Lung (tissue), 11 donors: ENCODE measurements at regions not wholly inside any gene's neighbourhood (a gene's known extent, or its start where the extent isn't known, plus 50 kb on each side); places are given as distances from the start of the nearest gene placed in this dataset.

Source experiments
- ATAC-seq: fragments of 200-7000 bp; cut with Tn5 transposase; one replicate; pipeline ENCODE4 v1.9.1; 2020; ENCODE audit warnings: moderate number of reproducible peaks; ENCODE audit not compliant: insufficient read depth, low FRiP score
- DNase-seq, 3 donors: peaks; one replicate each; pipeline ENCODE4 v3.0.0-alpha.2; 2013 to 2017
- H3K27ac ChIP-seq, 2 donors: one replicate each; pipeline ENCODE4 v1.5.1; 2013; ENCODE audit warnings: mild to moderate bottlenecking in 2 of 2, moderate library complexity in 2 of 2, control low read depth in 1 of 2, inconsistent platforms in 1 of 2, low read depth in 1 of 2, low read length in 1 of 2
- H3K27me3 ChIP-seq, 3 donors: one replicate each; pipeline ENCODE4 v1.5.1; 2013; ENCODE audit warnings: low read length in 2 of 3; ENCODE audit not compliant: control insufficient read depth in 3 of 3, insufficient read depth in 3 of 3
- H3K36me3 ChIP-seq, 4 donors: one replicate each; pipeline ENCODE4 v1.5.1; 2013; ENCODE audit warnings: low read length in 4 of 4, mild to moderate bottlenecking in 1 of 4, moderate library complexity in 1 of 4; ENCODE audit not compliant: control insufficient read depth in 4 of 4, insufficient read depth in 4 of 4
- H3K4me1 ChIP-seq, 5 donors: one replicate each; pipeline ENCODE4 v1.5.1; 2013; ENCODE audit warnings: low read length in 5 of 5, mild to moderate bottlenecking in 2 of 5, moderate library complexity in 1 of 5; ENCODE audit not compliant: control insufficient read depth in 5 of 5, insufficient read depth in 5 of 5
- H3K4me3 ChIP-seq: one replicate; pipeline ENCODE4 v1.5.1; 2013; ENCODE audit warnings: mild to moderate bottlenecking, control low read depth, moderate library complexity
- H3K9ac ChIP-seq, 2 donors: one replicate each; pipeline ENCODE4 v1.5.1; 2013; ENCODE audit warnings: low read length in 2 of 2, control low read depth in 1 of 2; ENCODE audit not compliant: insufficient read depth in 1 of 2
- H3K9me3 ChIP-seq, 4 donors: one replicate each; pipeline ENCODE4 v1.5.1; 2013; ENCODE audit warnings: low read length in 3 of 4, mild to moderate bottlenecking in 1 of 4, moderate library complexity in 1 of 4; ENCODE audit not compliant: control insufficient read depth in 4 of 4, insufficient read depth in 3 of 4
- WGBS, 2 donors: extraction: QIAGEN DNeasy Blood & Tissue Kit; methylation state at CpG; one replicate each; pipeline ENCODE4 v1.1.7; 2013; 5-methylcytosine and 5-hydroxymethylcytosine counted together
- TF ChIP-seq, protein P1 (sequence below): IDR thresholded peaks from 2 replicates; pipeline ENCODE4 v1.5.1; 2012; ENCODE audit warnings: mild to moderate bottlenecking; ENCODE audit errors: control extremely low read depth, extremely low read depth
- donor health status: control.
- donor health status: control.
- donor health status: Bipolar disorder and iron deficiency.
- donor health status: healthy.
- donor health status: DM: yes; HTN: yes; CAD: no.

DNA sequence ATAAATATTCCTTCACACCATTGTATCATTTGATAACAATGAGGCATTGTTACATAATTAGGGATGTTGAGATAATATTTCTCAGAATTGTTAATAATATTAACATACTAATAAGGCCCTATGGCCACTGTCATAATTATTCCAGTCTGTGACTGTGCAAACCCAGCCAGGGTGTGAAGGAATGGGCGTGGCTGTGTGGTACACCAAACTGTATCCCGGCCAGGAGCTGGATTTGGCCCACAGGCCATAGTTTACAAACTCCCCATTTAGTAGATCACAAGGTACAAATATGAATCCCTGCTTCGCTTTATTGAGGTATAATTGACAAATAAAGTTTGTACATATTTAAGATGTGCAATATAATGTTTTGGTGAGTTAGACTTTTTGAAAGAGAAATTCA is 894.7 kb downstream of the C6orf118 start:
- TF ChIP-seq, protein P1, sequence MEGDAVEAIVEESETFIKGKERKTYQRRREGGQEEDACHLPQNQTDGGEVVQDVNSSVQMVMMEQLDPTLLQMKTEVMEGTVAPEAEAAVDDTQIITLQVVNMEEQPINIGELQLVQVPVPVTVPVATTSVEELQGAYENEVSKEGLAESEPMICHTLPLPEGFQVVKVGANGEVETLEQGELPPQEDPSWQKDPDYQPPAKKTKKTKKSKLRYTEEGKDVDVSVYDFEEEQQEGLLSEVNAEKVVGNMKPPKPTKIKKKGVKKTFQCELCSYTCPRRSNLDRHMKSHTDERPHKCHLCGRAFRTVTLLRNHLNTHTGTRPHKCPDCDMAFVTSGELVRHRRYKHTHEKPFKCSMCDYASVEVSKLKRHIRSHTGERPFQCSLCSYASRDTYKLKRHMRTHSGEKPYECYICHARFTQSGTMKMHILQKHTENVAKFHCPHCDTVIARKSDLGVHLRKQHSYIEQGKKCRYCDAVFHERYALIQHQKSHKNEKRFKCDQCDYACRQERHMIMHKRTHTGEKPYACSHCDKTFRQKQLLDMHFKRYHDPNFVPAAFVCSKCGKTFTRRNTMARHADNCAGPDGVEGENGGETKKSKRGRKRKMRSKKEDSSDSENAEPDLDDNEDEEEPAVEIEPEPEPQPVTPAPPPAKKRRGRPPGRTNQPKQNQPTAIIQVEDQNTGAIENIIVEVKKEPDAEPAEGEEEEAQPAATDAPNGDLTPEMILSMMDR = no peak
- peaks cover 0 to 2% (median 0%) of the 10 kb centered on the region in 5 donors for H3K4me1 ChIP-seq
- ATAC-seq = no peak
- H3K27ac ChIP-seq = no peak overlapping the region
- H3K36me3 ChIP-seq = no peaks in the 10 kb centered on the region
- 80 to 82% methylated on average over 3 of the region's 3 CpGs for WGBS, 2 donors
- H3K9me3 ChIP-seq = no peaks in the 10 kb centered on the region
- no peak overlapping the region for H3K4me3 ChIP-seq
- no peak overlapping the region for H3K9ac ChIP-seq
- no peak for DNase-seq
- H3K27me3 ChIP-seq = no peaks in the 10 kb centered on the region

DNA sequence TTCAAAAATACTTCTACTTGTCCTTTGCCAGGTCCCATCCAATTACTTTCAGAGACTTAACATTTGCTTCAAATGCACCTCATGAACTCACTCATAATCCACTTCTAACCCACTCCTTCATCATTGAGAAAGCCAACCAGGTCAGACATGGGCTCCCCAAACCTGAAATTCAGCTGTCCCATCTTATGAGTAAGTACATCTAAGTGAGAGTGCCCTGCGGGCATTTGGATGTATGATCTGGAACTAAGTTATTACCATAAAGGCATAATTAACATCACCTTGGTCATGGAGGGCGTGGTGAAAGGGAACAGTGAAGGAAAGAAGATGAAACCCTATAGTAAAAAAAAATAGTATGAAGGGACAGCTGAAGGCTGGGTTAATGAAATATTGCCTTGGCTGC is 896.8 kb downstream of the C6orf118 start:
- Histone ChIP-seq H3K27me3 (no peaks in the 10 kb centered on the region), H3K9ac (no peak overlapping the region), H3K36me3 (no peaks in the 10 kb centered on the region), H3K4me3 (no peak overlapping the region), H3K27ac (no peak overlapping the region), H3K4me1 (peaks cover 0 to 2% (median 0%) of the 10 kb centered on the region in 5 donors), H3K9me3 (no peaks in the 10 kb centered on the region)
- DNase-seq = no peak
- no peak for ATAC-seq
- WGBS, 2 donors = 75 to 82% methylated on average over 2 of the region's 2 CpGs
- TF ChIP-seq, protein P1 = no peak

DNA sequence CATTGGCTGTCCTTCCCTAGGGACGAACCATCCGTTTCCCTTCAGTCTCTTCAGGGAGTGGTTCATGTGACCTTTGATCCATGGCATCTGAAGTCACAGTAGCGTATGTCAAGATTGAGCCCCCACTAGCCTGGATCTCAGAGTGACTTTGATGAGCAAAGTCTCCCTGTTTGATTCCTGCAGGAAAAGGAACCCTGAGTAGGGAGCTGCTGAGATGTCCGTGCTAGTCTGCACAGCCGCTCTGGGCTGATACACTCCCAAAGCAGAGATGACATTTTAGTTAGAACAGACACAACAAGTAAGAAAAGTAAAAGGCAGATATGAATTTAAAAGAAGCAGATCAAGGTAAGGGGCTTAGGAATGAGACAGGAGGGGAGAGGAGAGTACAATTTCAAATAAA is 899.4 kb downstream of the C6orf118 start:
- TF ChIP-seq, protein P1 = no peak

DNA sequence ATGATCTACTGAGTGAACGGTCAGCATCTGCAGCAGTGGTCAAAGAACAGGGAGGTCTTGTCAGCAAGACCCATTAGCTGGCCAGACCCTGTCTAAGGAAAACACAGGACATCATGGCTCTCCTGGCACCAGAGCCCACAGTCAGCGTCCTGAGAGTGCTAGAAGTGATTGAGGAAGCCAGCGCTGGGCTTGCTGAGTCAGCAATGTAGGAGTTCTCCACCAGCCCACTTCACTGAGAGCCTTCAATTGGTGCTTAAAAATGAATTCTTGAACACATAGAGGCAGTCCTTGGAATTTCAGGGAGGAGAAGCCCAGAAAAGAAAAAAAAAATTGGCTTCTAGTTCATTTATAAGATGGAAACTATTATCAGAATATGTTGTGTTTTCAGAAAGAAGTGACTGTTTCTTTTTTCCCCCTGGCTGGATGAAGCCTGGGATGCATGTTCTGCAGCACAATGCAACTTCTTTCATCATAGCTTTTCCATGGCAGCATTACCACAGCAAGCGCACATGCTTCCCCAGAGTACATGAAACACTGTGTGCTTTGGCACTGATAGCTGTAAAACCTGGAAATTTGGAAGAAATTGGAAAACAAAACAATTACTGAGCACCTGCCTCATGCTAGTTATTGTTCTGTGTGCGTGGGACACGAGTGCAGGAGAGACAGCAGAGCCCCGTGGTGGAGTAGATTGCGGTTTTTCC is 899.9 kb downstream of the C6orf118 start:
- TF ChIP-seq, protein P1 = no peak
- Histone ChIP-seq H3K36me3 (no peaks in the 10 kb centered on the region), H3K4me3 (no peak overlapping the region), H3K4me1 (peaks cover 0 to 2% (median 0%) of the 10 kb centered on the region in 5 donors), H3K27me3 (no peaks in the 10 kb centered on the region), H3K9ac (no peak overlapping the region), H3K9me3 (no peaks in the 10 kb centered on the region), H3K27ac (no peak overlapping the region)
- WGBS, 2 donors = 68 to 81% methylated on average over 8 of the region's 8 CpGs
- ATAC-seq (no peak), DNase-seq (no peak)

More for the DNA sequence above, 899.4 kb downstream of the C6orf118 start:
- ATAC-seq (no peak), DNase-seq (no peak)
- Histone ChIP-seq H3K27ac (no peak overlapping the region), H3K9me3 (no peaks in the 10 kb centered on the region), H3K4me3 (no peak overlapping the region), H3K9ac (no peak overlapping the region), H3K27me3 (no peaks in the 10 kb centered on the region), H3K4me1 (peaks cover 0 to 2% (median 0%) of the 10 kb centered on the region in 5 donors), H3K36me3 (no peaks in the 10 kb centered on the region)
- WGBS, 2 donors = 85 to 89% methylated on average over 5 of the region's 5 CpGs
